NOMO-1 treated with dmso at 0.1 percent for 144 hours (cell line): ENCODE measurements at regions not wholly inside any gene's neighbourhood (a gene's known extent, or its start where the extent isn't known, plus 50 kb on each side); places are given as distances from the start of the nearest gene placed in this dataset.

Source experiments
- DNase-seq: peaks from one replicate; lab custom pipeline; 2025; ENCODE audit not compliant: unreplicated experiment; lab: John Stamatoyannopoulos, UW

- DNase-seq, result no peak
Measured at GRCh38 chr13:85544756-85545155, 254.5 kb downstream of the SLITRK6 start.

- no peak for DNase-seq
Measured at GRCh38 chr13:85543144-85543543, 256.1 kb downstream of the SLITRK6 start.

- no peak for DNase-seq
Measured at GRCh38 chr13:85541476-85541875, 257.7 kb downstream of the SLITRK6 start.

GRCh38 chr13:85538957-85539356 is 260.3 kb downstream of the SLITRK6 start:
- DNase-seq, result no peak

GRCh38 chr13:85537601-85538000 is 261.6 kb downstream of the SLITRK6 start:
- DNase-seq, result no peak

- DNase-seq, result no peak
Measured at GRCh38 chr13:85536706-85537105, 262.5 kb downstream of the SLITRK6 start.

GRCh38 chr13:85535316-85536084 is 263.7 kb downstream of the SLITRK6 start:
- DNase-seq, result no peak

GRCh38 chr13:85533911-85534310 is 265.3 kb downstream of the SLITRK6 start:
- DNase-seq, result no peak

- no peak for DNase-seq
Measured at GRCh38 chr13:85529218-85529594, 270.0 kb downstream of the SLITRK6 start.

GRCh38 chr13:85528491-85529217 is 270.6 kb downstream of the SLITRK6 start:
- no peak for DNase-seq

- no peak for DNase-seq
Measured at GRCh38 chr13:85527316-85527715, 271.9 kb downstream of the SLITRK6 start.

- DNase-seq, result no peak
Measured at GRCh38 chr13:85525411-85525810, 273.8 kb downstream of the SLITRK6 start.

- no peak for DNase-seq
Measured at GRCh38 chr13:85521657-85522056, 277.6 kb downstream of the SLITRK6 start.

- DNase-seq, result no peak
Measured at GRCh38 chr13:85520445-85520844, 278.8 kb downstream of the SLITRK6 start.

- no peak for DNase-seq
Measured at GRCh38 chr13:85519363-85519762, 279.9 kb downstream of the SLITRK6 start.

GRCh38 chr13:85512421-85512820 is 286.8 kb downstream of the SLITRK6 start:
- no peak for DNase-seq

GRCh38 chr13:85509512-85509911 is 289.7 kb downstream of the SLITRK6 start:
- no peak for DNase-seq

GRCh38 chr13:85508683-85509329 is 290.4 kb downstream of the SLITRK6 start:
- DNase-seq, result no peak

- no peak for DNase-seq
Measured at GRCh38 chr13:85503797-85504196, 295.4 kb downstream of the SLITRK6 start.

- no peak for DNase-seq
Measured at GRCh38 chr13:85501616-85502015, 297.6 kb downstream of the SLITRK6 start.

GRCh38 chr13:85500696-85501256 is 298.4 kb downstream of the SLITRK6 start:
- DNase-seq, result no peak

GRCh38 chr13:85498774-85499173 is 300.4 kb downstream of the SLITRK6 start:
- DNase-seq, result no peak
